Peyer's patch (tissue), 4 donors: ENCODE measurements at regions not wholly inside any gene's neighbourhood (a gene's known extent, or its start where the extent isn't known, plus 50 kb on each side); places are given as distances from the start of the nearest gene placed in this dataset.

ENCODE experiments used
- DNase-seq, 3 donors: peaks; one replicate each; pipeline ENCODE4 v3.0.0-alpha.2; 2017 to 2019
- H3K27ac ChIP-seq, 4 donors: fragments of 200-600 bp; sonication (generic); one replicate each; pipeline ENCODE4 v1.5.1; 2016 to 2019
- H3K27me3 ChIP-seq, 2 donors: fragments of 200-600 bp; sonication (generic); one replicate each; pipeline ENCODE4 v1.5.1; 2019
- H3K36me3 ChIP-seq, 3 donors: fragments of 200-600 bp; sonication (generic); one replicate each; pipeline ENCODE4 v1.5.1; 2016 to 2019
- H3K4me1 ChIP-seq, 4 donors: fragments of 200-600 bp; sonication (generic); one replicate each; pipeline ENCODE4 v1.5.1; 2016 to 2019
- H3K4me3 ChIP-seq, 4 donors: fragments of 200-600 bp; sonication (generic); 1 replicate in 3 of 4; 2 replicates in 1 of 4; pipeline ENCODE4 v1.5.1; 2016 to 2019; ENCODE audit warnings: mild to moderate bottlenecking in 1 of 4
- H3K9me3 ChIP-seq, 4 donors: fragments of 200-600 bp; sonication (generic); one replicate each; pipeline ENCODE4 v1.5.1; 2016 to 2019; ENCODE audit warnings: mild to moderate bottlenecking in 1 of 4
- CTCF ChIP-seq, 6 experiments: fragments of 450-650 bp in 4 of 6; fragments of 200-600 bp in 2 of 6; sonication (generic) in 1 of 6; IDR thresholded peaks; one replicate each; pipeline ENCODE4 v1.5.1; 2017 to 2019; ENCODE audit warnings: antibody characterized with exemption in 6 of 6, mild to moderate bottlenecking in 3 of 6, moderate library complexity in 1 of 6
- POLR2A ChIP-seq, 2 donors: fragments of 450-650 bp; IDR thresholded peaks; one replicate each; pipeline ENCODE4 v1.5.1; 2017; ENCODE audit warnings: antibody characterized with exemption in 2 of 2, mild to moderate bottlenecking in 2 of 2, moderate library complexity in 2 of 2

GRCh38 chr12:30836656-30837445 is 82.1 kb upstream of the CAPRIN2 start:
- DNase-seq = no peak
- TF ChIP-seq CTCF (IDR thresholded peaks at IDR 0.05) (no peak), POLR2A (IDR thresholded peaks at IDR 0.05) (no peak)
- Histone ChIP-seq H3K36me3 (no peaks in the 10 kb centered on the region), H3K27ac (no peak overlapping the region), H3K4me3 (no peak overlapping the region), H3K27me3 (no peaks in the 10 kb centered on the region), H3K4me1 (no peaks in the 10 kb centered on the region), H3K9me3 (no peaks in the 10 kb centered on the region)

GRCh38 chr12:30835216-30835615 is 80.5 kb upstream of the CAPRIN2 start:
- DNase-seq = no peak
- TF ChIP-seq CTCF (IDR thresholded peaks at IDR 0.05) (no peak), POLR2A (IDR thresholded peaks at IDR 0.05) (no peak)
- Histone ChIP-seq H3K9me3 (no peaks in the 10 kb centered on the region), H3K4me3 (no peak overlapping the region), H3K27ac (no peak overlapping the region), H3K4me1 (no peaks in the 10 kb centered on the region), H3K27me3 (no peaks in the 10 kb centered on the region), H3K36me3 (no peaks in the 10 kb centered on the region)

GRCh38 chr12:30830751-30831150 is 76.0 kb upstream of the CAPRIN2 start:
- H3K4me1 ChIP-seq = no peaks in the 10 kb centered on the region
- no peaks in the 10 kb centered on the region for H3K27me3 ChIP-seq
- H3K36me3 ChIP-seq = no peaks in the 10 kb centered on the region
- DNase-seq = no peak
- H3K4me3 ChIP-seq = no peak overlapping the region
- H3K27ac ChIP-seq = no peak overlapping the region
- TF ChIP-seq CTCF (IDR thresholded peaks at IDR 0.05) = no peak
- TF ChIP-seq POLR2A (IDR thresholded peaks at IDR 0.05) = no peak
- no peaks in the 10 kb centered on the region for H3K9me3 ChIP-seq

- Histone ChIP-seq H3K27ac (no peak overlapping the region), H3K4me1 (no peaks in the 10 kb centered on the region), H3K36me3 (no peaks in the 10 kb centered on the region), H3K4me3 (no peak overlapping the region), H3K27me3 (no peaks in the 10 kb centered on the region), H3K9me3 (no peaks in the 10 kb centered on the region)
- no peak for DNase-seq
- TF ChIP-seq POLR2A (IDR thresholded peaks at IDR 0.05) = no peak
- no peak for TF ChIP-seq CTCF (IDR thresholded peaks at IDR 0.05)
These were observed 75.1 kb upstream of the CAPRIN2 start for GRCh38 chr12:30829876-30830275.

- Histone ChIP-seq H3K4me3 (no peak overlapping the region), H3K27me3 (no peaks in the 10 kb centered on the region), H3K9me3 (no peaks in the 10 kb centered on the region), H3K27ac (no peak overlapping the region), H3K36me3 (no peaks in the 10 kb centered on the region), H3K4me1 (no peaks in the 10 kb centered on the region)
- no peak for DNase-seq
- TF ChIP-seq CTCF (IDR thresholded peaks at IDR 0.05) = no peak
- no peak for TF ChIP-seq POLR2A (IDR thresholded peaks at IDR 0.05)
These were observed 73.9 kb upstream of the CAPRIN2 start for GRCh38 chr12:30828686-30829085.
